ENCODE measurements at regions not wholly inside any gene's neighbourhood (a gene's known extent, or its start where the extent isn't known, plus 50 kb on each side); places are given as distances from the start of the nearest gene placed in this dataset.
"Not testable (repeated sequence)": the region's sequence is repeated elsewhere in the genome, so short reads cannot be mapped to it uniquely, and the experiment has no call there.

DNA sequence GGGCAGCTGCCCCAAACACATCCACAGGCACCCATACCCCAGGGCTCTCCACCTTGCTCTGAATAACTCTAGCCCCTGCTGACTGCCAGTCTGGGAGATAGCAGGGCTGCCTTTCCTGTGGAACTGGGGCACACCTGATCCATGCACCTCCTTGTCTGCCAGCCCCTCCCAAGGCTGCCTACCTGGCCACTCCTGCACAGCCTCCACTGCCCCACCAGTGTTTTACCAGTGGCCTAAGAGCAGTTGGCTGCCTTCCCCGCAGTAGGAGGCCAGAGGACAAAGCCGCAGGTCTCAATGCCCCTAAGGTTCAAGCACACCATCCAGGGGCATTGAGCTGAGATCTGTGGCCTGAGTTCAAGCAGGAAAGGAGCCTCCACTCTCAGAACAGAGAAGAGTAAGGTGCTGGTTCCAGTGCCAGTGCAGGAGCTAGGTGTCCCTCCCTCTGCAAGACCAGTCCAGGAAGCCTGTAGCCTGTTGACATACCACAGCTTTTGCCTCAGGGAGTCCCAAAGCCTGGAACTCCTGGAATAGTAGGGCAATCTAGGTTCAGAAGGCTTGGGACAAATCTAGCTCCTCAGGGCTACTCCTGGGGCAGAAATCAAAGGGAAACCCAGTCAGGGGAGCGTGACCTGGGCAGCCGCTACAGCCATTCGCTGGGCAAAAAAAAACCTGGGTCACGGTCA, 514.5 kb upstream of the PTGER4 start:
- Mint-ChIP-seq H3K27ac (no peak overlapping the region), H3K27me3 (peaks cover under 1 to 3% of the 10 kb centered on the region in 2 donors), H3K9me3 (peaks cover 5 to 9% of the 10 kb centered on the region in 2 donors), H3K4me3 (no peak overlapping the region), H3K4me1 (peaks cover 0 to 8% of the 10 kb centered on the region in 2 donors), H3K36me3 (peaks cover 4 to 5% of the 10 kb centered on the region in 2 donors)
- no peak for ATAC-seq (replicated peaks)
- no peak for DNase-seq

DNA sequence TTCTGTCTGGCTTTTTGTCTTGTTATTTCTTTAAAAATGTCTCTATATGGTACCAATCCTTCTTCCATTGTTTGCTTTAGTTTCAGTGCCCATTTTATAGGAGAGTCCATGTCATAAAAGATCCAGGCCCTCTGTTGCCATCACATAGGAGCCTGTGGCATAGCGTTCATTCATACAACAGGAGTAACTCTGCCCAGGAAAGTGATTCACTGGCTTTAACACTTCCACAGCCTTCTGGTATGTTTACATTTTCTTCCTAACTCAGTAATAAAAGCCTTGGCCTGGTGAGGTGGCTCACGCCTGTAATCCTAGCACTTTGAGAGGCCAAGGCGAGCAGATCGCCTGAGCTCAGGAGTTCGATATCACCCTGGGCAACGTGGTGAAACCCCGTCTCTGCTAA, 519.3 kb upstream of the PTGER4 start:
- no peak overlapping the region for H3K27ac Mint-ChIP-seq
- H3K4me1 Mint-ChIP-seq, result peaks cover 0 to 2% of the 10 kb centered on the region in 2 donors
- DNase-seq (no peak), ATAC-seq (replicated peaks) (no peak)
- H3K27me3 Mint-ChIP-seq, result peaks cover 3 to 7% of the 10 kb centered on the region in 2 donors
- H3K36me3 Mint-ChIP-seq, result no peaks in the 10 kb centered on the region
- H3K9me3 Mint-ChIP-seq, result peaks cover 0 to 3% of the 10 kb centered on the region in 2 donors
- H3K4me3 Mint-ChIP-seq, result no peak overlapping the region

GRCh38 chr5:40154194-40154593, 525.5 kb upstream of the PTGER4 start:
- Mint-ChIP-seq H3K36me3 (no peaks in the 10 kb centered on the region), H3K4me3 (no peak overlapping the region), H3K4me1 (peaks cover 0 to 3% of the 10 kb centered on the region in 2 donors), H3K27me3 (no peaks in the 10 kb centered on the region), H3K27ac (no peak overlapping the region), H3K9me3 (peaks cover 0 to 1% of the 10 kb centered on the region in 2 donors)
- ATAC-seq (replicated peaks), result no peak
- no peak for DNase-seq

DNA sequence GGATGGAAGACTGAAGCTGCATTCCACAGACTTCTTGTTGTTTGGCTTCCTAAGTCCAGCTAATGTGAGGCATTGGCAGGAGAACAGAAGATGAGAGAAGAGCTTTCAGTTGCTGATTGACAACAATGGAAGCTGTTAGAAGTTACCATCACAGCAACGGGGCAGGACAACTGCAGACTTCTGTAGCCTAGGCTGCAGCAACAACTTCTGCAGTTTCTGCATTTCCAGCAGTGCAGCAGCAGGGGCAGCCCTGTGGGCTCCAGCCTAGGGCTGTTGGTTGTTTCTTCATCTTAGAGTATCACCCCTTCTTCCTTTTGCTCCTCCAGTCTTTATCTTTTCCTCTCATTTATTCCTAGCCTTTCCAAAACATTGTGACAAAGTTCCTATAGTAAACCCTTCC, 528.8 kb upstream of the PTGER4 start:
- ATAC-seq (replicated peaks) (peak in 1 of 2 donors; percentile 58), DNase-seq (no peak)
- Mint-ChIP-seq H3K27me3 (peaks cover 0 to 5% of the 10 kb centered on the region in 2 donors), H3K4me1 (peaks cover 0 to 3% of the 10 kb centered on the region in 2 donors), H3K9me3 (peaks cover 0 to 1% of the 10 kb centered on the region in 2 donors), H3K36me3 (no peaks in the 10 kb centered on the region), H3K27ac (no peak overlapping the region), H3K4me3 (no peak overlapping the region)

DNA sequence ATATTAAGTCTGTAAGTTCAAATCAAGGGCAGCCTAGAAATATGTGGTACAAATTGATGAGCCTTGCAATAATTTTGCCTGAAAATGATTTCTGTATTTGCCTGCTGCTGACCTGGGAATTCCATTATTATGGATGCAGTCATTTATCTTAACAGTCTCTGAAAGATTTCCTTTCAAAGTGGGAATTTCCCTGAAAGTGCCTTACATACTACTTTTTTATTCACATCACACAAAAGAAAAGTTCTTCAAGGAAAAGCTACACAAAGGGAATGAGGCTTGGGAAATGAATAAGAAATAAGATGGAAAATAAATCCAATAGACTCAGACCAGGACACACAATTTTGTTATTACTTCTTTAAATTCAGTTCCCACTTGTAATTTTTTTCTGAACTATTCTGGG, 537.8 kb upstream of the PTGER4 start:
- Mint-ChIP-seq H3K4me1 (peaks cover 0 to 7% of the 10 kb centered on the region in 2 donors), H3K27me3 (peaks cover 3 to 16% of the 10 kb centered on the region in 2 donors), H3K36me3 (no peaks in the 10 kb centered on the region), H3K4me3 (no peak overlapping the region), H3K9me3 (no peaks in the 10 kb centered on the region), H3K27ac (no peak overlapping the region)
- DNase-seq (no peak), ATAC-seq (replicated peaks) (no peak)

DNA sequence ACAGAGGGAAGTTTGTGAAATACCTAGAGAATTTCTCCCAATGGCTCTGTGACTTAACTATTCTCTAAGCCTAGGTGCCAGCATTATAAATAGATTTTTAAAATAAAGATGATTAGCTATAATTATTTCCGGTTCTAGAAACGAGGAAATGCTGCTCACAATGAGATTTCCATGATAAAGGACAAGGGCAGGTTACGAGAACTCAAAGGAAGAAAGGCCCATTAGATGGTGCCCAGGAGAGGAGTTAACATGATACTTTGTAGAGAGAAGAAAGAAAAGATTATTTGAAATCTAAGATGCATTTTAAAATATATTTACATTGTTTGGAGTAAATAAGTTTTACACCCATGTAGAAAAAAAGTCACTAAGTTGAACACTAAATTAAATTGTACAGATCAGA, 538.3 kb upstream of the PTGER4 start:
- Mint-ChIP-seq H3K4me1 (peaks cover 0 to 7% of the 10 kb centered on the region in 2 donors), H3K27ac (no peak overlapping the region), H3K27me3 (peaks cover 3 to 14% of the 10 kb centered on the region in 2 donors), H3K36me3 (no peaks in the 10 kb centered on the region), H3K9me3 (no peaks in the 10 kb centered on the region), H3K4me3 (no peak overlapping the region)
- ATAC-seq (replicated peaks) (no peak), DNase-seq (no peak)

GRCh38 chr5:40137223-40137622, 542.5 kb upstream of the PTGER4 start:
- no peak for ATAC-seq (replicated peaks)
- H3K4me3 Mint-ChIP-seq, result no peak overlapping the region
- H3K27me3 Mint-ChIP-seq, result peaks cover 3 to 14% of the 10 kb centered on the region in 2 donors
- no peaks in the 10 kb centered on the region for H3K36me3 Mint-ChIP-seq
- no peaks in the 10 kb centered on the region for H3K9me3 Mint-ChIP-seq
- no peak for DNase-seq
- peaks cover 2 to 8% of the 10 kb centered on the region in 2 donors for H3K4me1 Mint-ChIP-seq
- no peak overlapping the region for H3K27ac Mint-ChIP-seq

DNA sequence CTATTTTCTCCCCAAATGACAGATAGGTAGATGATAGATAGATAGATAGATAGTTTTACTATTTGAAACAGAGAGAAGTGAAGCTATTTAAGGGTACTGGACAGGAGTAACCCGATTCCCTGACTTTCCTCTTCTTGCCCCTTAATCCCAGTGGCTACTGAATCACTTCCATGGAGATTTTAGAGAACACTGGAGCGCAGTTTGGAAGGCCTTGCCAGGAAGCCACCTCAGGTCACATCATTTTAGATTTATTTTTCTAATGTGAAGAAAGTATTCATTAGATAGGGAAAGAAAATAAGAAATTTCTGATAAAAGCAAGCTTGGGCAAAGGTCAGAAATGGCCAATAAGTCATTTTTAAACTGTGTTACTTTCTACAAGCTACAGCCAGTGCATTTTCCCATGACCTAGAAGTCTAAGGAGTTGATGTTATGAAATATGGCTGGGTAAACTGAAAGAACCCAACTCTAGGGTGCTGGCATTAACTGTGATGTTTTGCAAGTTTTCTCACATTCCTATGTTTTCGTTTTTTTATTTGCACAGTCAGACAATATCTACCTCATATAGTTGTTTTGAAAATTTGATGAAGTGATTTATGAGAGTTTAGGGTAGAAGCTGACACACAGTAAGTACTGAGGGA, 544.7 kb upstream of the PTGER4 start:
- Mint-ChIP-seq H3K4me1 (peaks cover 2 to 7% of the 10 kb centered on the region in 2 donors), H3K36me3 (no peaks in the 10 kb centered on the region), H3K27ac (no peak overlapping the region), H3K27me3 (peaks cover 3 to 11% of the 10 kb centered on the region in 2 donors), H3K4me3 (no peak overlapping the region), H3K9me3 (no peaks in the 10 kb centered on the region)
- DNase-seq, result no peak
- ATAC-seq (replicated peaks), result no peak

DNA sequence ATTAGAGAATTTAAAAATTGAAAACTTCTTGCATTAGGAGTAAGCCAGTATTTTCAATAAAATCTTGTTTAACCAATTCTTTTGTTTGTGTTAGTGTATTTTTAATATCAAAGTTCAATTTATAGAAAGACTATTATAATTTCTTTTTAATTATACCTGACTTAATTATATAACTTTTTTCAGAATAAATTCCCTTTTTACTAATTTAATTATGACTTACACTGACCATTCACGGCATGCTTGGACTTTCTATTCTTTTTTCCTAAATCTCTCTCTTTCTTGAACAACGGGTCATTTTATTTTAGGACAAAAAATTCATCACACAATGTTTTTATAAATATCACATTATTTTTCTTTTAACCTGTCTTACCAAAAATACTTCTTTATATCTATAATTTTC, 555.3 kb upstream of the PTGER4 start:
- H3K27ac Mint-ChIP-seq, result no peak overlapping the region
- DNase-seq, result no peak
- H3K4me1 Mint-ChIP-seq, result peaks cover 11 to 28% of the 10 kb centered on the region in 2 donors
- H3K27me3 Mint-ChIP-seq, result no peaks in the 10 kb centered on the region
- peaks cover 6 to 18% of the 10 kb centered on the region in 2 donors for H3K36me3 Mint-ChIP-seq
- ATAC-seq (replicated peaks), result no peak
- peaks cover 10 to 25% of the 10 kb centered on the region in 2 donors for H3K9me3 Mint-ChIP-seq
- no peak overlapping the region for H3K4me3 Mint-ChIP-seq

DNA sequence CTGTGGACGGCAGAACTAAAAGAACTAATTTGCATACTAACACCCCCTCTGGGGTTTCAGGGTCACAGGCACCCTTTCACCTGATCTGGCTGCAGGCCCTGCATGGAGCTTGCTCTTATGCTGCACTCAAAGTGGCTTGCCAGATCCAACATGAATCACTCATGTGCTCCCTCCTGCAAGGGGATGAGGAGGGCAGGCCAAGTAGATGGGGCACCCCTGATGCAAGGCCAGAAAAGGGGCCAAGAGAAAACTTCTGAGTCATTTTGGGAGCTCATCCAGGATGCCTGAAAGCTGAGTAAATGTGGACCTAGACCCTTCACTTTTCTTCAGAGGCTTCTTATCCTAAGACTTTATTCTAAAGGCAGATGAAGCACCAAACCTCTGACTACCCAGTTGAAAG, 558.5 kb upstream of the PTGER4 start:
- Mint-ChIP-seq H3K4me3 (no peak overlapping the region), H3K9me3 (peaks cover 4 to 17% of the 10 kb centered on the region in 2 donors), H3K4me1 (peaks cover 0 to 13% of the 10 kb centered on the region in 2 donors), H3K36me3 (peaks cover 4 to 12% of the 10 kb centered on the region in 2 donors), H3K27me3 (no peaks in the 10 kb centered on the region), H3K27ac (no peak overlapping the region)
- DNase-seq, result no peak
- no peak for ATAC-seq (replicated peaks)

DNA sequence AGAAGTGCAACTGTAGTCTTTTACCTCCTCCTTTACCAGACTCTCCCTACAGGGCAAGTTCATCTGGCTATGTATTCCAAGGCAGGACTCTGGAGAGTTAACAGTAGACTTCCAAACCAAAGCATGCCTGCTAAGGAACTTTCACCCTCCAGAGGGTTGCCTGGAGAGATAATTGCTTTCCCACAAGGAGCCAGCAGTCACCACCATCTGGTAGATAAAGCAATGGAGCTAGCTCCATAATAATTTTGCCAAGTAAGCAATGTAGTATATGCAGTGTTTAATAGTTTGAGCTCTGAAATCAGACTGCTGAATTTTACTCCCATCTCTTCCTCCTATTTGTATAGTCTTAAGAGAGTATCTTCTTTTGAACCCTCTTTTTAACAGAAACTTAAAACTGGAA, 566.8 kb upstream of the PTGER4 start:
- peaks cover 0 to 4% of the 10 kb centered on the region in 2 donors for H3K4me1 Mint-ChIP-seq
- H3K9me3 Mint-ChIP-seq, result no peaks in the 10 kb centered on the region
- H3K36me3 Mint-ChIP-seq, result no peaks in the 10 kb centered on the region
- H3K27me3 Mint-ChIP-seq, result no peaks in the 10 kb centered on the region
- no peak overlapping the region for H3K27ac Mint-ChIP-seq
- H3K4me3 Mint-ChIP-seq, result no peak overlapping the region
- DNase-seq (no peak), ATAC-seq (replicated peaks) (no peak)

- H3K27me3 Mint-ChIP-seq; ATAC-seq (replicated peaks); H3K36me3 Mint-ChIP-seq; DNase-seq; H3K27ac Mint-ChIP-seq; H3K4me1 Mint-ChIP-seq; H3K9me3 Mint-ChIP-seq; H3K4me3 Mint-ChIP-seq: not testable (repeated sequence)
Measured at GRCh38 chr5:40111036-40111435, 568.7 kb upstream of the PTGER4 start.

GRCh38 chr5:40108764-40109390, 570.8 kb upstream of the PTGER4 start:
- DNase-seq; H3K4me3 Mint-ChIP-seq; H3K4me1 Mint-ChIP-seq; ATAC-seq (replicated peaks); H3K9me3 Mint-ChIP-seq; H3K36me3 Mint-ChIP-seq; H3K27me3 Mint-ChIP-seq; H3K27ac Mint-ChIP-seq: not testable (repeated sequence)

DNA sequence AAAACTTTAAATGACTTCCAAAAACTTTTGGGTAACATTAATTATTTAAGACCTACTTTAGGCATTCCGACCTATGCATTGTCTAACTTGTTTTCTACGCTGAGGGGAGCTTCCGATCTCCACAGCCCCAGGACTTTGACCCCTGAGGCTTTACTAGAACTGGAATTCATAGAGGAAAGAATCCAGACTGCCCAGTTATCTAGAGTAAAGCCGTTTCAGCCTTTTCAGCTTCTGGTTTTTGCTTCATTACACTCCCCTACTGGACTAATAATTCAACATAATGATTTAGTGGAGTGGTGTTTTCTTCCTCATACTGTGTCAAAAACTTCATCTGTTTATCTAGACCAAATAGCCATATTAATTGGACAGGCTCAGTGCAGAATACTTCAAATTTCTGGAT, 571.9 kb upstream of the PTGER4 start:
- not testable (repeated sequence) for H3K4me3 Mint-ChIP-seq; DNase-seq; H3K27me3 Mint-ChIP-seq; H3K27ac Mint-ChIP-seq; H3K4me1 Mint-ChIP-seq; ATAC-seq (replicated peaks); H3K36me3 Mint-ChIP-seq
- H3K9me3 Mint-ChIP-seq, result peaks cover 11 to 13% of the 10 kb centered on the region in 2 donors

GRCh38 chr5:40106847-40107246, 572.9 kb upstream of the PTGER4 start:
- peaks cover 11 to 13% of the 10 kb centered on the region in 2 donors for H3K9me3 Mint-ChIP-seq
- no peak overlapping the region for H3K4me3 Mint-ChIP-seq
- DNase-seq (no peak), ATAC-seq (replicated peaks) (no peak)
- H3K4me1 Mint-ChIP-seq, result peaks cover 0 to 4% of the 10 kb centered on the region in 2 donors
- H3K36me3 Mint-ChIP-seq, result peaks cover 4% of the 10 kb centered on the region in 2 donors
- no peak overlapping the region for H3K27ac Mint-ChIP-seq
- H3K27me3 Mint-ChIP-seq, result no peaks in the 10 kb centered on the region

All from stimulated activated naive B cell treated with anti-CD40 and anti-IgM and Interleukin-4, amounts not matched to agents 10 μg/mL and 1 μg/mL and 100 μg/mL, for 72 hours (primary cell).